GM18861 (cell line): ENCODE measurements at regions not wholly inside any gene's neighbourhood (a gene's known extent, or its start where the extent isn't known, plus 50 kb on each side); places are given as distances from the start of the nearest gene placed in this dataset.

Experiments
- ATAC-seq: cut with Tn5 transposase; IDR thresholded peaks from one replicate; pipeline ENCODE4 v1.9.1; 2021; ENCODE audit not compliant: unreplicated experiment

DNA sequence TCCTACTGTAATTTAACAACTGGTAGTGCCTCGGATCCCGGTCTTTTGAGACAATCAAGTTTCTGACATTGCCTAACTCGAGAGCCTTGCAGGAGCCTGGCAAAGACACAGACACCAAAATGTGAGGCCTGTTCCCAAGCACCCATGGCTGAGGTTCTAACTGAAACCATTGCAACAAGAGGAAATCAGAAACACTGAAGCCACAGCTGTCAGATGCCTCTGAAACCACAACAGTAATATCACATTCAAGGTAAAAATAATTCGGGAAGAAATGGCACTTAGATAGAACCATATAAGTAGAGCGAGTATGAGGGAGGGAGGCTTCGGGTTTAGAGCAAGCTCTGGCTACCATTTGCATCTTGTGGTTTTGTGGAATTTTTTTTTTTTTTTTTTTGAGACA is 285.9 kb downstream of the FBXO15 start:
- no peak for ATAC-seq

DNA sequence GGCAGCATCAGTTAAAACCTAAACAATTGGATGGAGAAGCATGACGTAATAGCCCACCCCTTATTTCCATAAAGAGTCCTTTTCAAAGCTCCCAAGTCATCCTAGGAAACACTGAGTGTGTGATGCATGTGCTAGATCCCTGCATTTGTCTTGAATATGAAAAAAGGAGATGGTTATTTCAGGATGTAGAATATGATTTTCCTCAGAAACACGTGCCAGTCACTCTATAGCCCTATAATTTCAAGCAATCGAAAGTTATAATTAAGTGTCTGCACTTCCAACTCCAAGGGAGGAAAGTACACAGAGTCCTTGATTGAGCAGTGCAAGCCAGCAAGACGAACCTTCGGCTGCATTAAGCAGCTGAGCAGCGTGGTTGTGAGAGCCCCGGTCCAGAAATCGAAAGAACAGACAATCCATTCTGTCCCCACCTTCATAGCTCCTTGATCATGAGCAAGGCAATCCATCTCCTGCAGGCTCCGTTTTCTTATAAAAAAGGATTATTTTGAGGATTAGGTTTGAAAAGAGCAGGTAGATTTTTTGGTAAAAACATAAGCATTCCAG is 287.7 kb downstream of the FBXO15 start:
- ATAC-seq: no peak

DNA sequence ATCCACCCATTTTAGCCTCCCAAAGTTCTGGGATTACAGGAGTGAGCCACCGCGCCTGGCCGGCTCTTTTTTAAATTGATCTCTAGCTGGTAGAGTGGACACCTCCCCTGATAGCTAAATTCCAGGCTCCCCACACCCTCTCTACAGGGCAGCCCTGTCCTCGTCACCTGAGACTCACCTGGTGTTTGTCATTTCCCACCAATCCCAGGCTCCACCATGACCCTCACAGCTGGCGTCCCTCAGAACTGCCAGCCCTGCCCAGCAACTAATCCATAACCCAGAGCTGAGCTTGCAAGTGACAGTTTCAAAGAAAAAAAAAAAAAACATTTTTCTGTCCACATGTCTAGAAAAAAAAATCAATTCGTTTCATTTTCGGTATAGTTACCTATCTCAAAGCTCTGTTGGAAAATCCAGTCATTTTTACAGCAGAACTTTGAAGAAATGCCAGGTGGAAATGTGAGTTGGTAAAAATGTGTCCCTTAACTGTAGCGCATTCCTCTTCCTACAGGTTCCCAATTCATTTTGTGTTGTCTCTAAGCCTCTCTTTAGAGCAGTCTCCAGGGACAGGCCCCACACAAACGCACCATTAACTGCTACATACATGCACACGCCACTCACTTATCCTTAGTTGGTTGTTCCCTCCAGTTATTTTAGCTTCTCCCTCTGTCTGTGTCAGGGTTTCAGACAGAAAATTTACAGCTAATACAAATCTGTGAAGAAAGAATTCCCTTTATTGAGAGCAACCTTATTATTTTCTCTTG is 294.7 kb downstream of the FBXO15 start:
- no peak for ATAC-seq

DNA sequence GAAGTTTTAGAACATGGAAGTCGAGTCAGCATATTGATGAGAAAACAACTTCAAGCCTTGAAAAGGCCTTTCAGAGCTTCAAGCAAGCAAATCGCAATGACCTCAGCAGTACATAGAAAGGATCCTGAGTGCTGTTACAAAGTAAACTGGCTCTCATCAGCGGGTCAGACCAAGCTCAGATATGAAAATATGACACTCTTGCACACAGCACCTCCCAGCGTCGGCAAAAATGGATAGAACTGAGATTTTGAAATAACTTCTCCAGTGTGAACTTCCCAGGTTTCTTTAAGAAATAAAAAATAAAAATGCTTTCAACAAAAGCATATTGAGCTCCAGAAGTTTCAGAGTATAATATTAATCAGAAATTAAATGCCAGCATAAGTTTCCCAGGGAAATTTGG is 296.9 kb downstream of the FBXO15 start:
- ATAC-seq: no peak

DNA sequence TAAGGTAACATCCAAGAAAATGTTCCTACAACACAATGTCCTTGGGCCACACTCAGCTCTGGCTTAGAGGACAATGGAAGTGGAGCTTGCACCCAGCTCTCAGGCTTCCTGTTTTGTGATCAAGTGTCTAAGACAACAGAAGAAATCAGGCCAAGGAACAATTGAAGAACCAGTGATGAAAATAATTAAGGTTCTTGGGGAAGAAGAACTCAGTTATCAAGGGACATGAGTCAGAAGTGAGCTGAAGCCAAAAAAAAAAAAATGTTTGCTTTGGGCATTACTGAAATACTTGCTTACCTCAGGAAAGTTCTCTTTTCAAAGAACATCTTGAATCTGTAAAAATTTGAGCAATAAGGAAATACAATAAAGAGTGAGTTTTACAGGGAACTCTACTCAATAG is 299.0 kb downstream of the FBXO15 start:
- ATAC-seq: no peak

DNA sequence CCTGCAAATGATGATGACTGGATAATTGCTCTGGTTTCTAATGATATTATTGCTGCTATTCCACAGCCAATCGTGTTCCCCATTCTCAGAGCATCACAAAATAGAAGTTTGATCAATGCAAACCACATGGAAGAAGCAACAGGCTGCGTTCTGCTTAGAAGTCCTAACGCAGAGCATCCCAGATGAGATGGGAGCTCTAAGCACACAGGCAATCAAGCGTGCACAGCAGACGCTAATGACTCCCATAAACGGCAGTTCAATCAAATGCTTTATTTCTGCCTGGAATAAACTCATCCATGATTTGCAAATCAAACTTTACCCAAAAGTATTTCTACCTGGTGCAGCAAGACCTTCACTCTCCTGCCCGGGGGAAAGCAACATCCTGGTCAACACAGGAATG is 304.2 kb downstream of the FBXO15 start:
- no peak for ATAC-seq

DNA sequence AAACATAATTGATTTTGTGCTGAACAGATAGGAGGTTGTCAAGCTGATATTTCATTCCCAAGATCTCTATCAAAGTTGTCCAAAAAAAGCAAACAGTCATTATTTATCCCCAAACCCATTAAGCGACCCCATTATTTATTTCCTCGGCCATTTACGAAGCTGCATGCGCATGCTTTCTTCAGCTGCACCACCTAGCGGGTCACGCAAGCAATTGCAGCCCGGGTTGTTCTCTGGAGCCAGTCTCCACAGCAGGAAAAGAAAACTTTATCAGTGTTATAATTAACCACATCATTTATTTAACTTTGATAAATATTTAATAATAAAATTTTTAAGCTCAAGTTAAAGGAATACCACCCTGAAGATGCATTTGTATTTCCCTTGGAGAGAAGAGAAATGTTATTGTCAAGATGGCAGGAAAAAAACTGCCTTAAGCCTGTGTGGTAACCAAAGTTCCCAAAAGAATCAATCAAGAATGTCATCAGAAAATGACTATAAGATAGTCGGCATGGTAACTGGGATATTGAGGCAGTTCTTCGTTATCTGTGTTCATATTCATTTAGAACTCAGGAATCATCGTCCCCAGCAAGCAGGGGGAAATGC is 304.7 kb downstream of the FBXO15 start:
- ATAC-seq: peak; percentile 78

DNA sequence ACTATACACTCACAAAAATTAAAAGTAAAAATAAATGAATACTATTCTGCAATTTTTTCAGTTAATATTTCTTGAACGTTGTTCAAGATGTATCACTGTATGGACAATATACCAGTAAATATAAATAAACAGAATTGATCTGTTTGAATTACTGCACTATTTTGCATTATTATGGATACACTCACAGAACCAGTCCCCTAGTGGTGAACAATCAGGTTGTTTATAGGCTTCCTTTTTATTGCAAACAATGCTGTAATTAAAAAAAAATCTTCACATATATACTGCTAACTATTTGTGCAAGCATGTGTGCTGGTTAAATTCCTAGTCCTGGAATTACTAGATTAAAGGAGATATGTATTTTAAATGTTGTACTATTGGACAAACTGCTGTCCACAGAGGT is 306.0 kb downstream of the FBXO15 start:
- no peak for ATAC-seq

DNA sequence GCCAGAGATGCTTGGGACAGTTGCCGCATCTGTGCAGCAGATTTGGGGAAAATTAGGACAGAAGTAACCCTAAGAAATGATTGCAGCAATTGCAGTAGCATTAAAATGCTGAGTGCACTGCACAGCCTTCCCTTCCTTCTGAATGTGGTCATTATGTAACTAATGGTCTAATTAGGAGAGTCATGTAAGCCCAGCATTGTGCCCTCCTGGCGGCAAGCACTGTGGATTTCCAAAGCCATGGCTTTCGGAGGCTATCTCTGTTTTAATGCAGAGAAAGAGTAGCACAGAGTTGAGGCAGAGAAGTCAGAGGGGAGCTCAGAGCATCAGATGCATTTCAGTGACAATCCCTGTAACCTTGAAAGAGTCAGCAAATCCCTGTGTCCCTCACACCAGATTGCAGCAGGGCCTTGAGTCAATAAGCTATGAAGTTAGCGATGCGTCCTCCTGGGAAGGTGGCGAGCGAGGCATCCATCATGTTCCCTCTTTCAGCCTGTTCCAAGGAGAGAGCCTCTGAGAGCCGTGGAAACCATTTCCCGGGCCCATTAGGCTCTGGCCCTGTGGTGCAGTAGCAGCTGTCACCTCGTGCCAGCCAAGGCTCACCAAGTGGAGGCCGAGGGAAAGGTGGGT is 307.2 kb downstream of the FBXO15 start:
- no peak for ATAC-seq

DNA sequence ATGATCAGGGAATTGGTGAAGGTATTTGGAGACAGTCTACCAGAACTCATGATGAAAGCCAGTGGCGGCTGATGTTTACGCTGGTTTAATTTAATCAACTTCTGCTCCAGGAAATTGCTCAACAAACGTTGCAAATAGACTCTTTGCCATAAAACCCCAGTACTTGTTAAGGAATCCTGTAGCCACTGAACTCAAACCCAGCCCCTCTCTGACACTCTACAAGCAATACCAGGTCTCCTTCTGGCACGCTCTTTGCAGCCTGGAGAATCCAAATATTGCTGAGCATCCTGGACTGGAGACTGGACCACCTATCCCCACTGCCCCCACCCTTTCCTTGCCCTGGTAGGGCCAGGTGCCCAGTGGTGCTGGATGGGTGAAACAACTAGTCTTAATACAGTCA is 308.2 kb downstream of the FBXO15 start:
- ATAC-seq: no peak

DNA sequence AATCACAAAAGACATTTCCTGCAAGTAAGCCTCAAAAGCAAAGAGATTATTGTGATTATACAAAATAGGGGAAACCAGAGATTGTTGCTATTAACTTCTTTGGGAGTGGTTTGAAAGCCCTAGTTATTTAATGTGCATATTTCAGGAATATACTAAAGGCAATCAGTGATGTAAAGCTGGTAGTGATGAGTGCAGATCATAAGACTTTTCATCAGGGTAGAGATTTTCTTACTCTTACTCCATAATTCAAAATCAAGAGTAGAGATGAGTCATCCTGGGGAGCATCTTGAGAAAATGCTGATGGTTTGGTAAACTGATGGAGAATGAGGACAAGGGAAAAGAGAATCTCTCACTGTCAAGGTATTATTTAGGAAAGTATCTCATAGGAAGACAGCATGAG is 309.5 kb downstream of the FBXO15 start:
- ATAC-seq: no peak

DNA sequence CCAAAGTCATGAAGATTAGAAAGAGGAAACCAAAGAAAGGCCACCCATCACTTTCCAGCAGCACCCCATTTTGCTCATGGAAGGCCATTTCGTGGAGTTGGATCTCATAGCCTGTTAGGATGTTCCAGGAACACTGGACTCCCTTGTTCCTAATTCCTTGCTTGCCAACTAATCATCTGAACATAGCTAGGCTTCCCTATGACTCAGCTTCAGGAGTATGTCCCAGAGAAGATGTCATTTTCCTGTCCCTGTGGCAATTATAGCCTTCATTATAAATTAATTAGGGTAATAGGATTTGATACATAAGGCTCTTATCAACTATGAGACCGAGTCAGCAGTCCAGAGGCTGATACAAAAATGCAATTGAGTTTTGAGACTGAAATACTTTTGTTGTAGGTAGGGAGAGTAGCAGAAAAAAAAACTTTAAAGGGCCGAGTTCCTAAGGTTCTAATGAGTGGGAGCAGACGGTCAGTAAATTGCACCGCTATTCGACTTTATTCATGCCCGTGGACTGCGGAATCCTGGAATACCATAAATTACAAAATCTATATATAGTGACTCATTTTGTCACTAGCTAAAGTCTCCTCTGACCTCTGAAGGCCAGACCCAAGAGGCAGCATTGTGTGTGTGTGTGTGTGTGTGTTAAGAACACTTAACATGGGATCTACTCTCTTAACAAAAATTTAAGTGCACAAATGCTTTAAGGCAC is 311.8 kb downstream of the FBXO15 start:
- ATAC-seq: no peak

DNA sequence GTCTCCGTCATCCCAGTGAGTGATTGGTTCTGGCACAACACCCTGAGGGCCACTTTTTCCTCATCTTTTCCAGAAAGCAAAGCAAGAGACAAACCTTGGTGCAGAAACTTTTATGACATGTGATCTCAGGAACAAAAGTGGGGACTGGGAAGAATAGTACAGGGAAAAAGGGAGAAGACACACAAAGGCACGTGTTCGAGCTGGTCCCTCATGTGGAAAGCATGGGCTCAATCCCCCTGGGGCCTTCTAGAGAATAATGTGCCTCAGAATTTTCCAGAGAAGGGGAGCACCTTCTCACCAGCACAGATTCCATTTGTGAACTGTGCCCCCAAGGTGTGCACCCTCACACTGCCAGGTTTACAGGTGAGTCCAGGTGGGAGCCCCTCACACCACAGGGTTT is 312.6 kb downstream of the FBXO15 start:
- no peak for ATAC-seq

DNA sequence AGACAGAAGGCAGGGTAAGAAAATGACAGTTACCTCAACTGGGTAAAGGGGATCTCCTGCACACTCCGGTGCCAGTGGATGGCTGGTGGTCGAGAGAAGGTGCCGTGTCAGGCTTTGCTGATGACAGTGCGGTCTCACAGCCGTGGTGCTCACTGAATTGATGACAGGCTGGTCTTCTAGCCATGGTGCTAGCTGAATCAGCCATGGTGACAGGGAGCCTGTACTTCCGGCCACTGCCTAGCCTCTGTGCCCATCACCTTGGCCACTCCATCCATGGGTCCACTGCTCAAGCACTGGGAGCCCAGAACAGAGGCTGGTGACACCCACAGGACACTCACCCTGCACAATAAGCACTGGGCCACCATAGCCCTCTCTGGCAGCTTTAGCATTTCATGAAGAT is 315.9 kb downstream of the FBXO15 start:
- no peak for ATAC-seq

DNA sequence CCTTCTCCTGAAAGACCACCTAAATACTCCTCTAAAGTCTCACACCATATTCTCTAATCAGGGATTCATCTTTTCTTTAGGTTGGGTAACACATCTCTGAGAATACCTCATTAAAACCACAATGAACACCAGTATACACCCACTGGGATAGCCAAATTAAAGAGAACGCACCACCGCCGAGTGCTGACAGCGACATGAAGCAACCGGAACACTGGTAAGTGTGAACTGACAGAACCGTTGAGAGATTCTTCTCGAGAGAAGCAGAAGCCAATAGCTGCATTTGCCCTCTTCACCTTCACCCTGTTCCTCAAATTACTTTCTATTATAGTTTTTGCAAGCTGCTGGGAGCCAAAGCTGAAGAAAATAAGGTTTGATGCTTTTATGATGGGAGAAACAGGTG is 318.5 kb downstream of the FBXO15 start:
- ATAC-seq: no peak

DNA sequence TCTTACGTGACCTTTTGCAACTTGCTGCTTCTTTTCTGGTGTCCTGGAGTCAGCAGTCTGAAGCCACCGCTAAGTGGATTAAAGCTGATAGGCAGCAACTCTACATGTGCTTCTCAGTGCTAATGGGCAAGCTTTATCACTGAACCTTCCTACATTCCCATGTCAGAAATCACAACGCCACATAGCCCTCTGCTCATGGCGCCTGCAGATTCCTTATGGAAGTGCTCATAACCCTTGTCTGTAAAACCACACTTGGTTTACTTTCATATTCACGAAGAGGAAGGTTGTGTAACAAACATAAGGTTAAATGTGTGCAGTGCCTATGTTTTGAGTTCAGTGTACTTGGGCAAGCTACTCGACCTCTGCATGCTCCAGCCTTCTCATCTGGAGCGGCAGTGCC is 319.8 kb downstream of the FBXO15 start:
- ATAC-seq: no peak

DNA sequence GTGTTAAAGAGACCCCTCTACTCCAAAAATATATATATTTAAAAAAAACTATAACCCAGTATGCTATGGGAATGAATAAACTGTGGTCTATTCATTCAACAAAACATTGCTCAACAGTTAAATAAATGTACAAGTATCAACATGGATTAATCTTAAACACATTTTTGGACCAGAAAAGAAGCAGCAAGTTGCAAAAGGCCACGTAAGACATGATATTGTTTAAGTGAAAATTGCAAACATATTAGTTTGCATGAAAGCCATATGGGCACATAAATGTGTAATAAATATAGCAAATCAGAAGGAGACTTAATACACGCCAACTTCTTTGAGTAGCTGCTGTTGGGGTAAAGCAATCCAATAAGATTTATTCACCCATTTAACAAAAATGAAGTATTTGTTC is 321.5 kb downstream of the FBXO15 start:
- no peak for ATAC-seq

DNA sequence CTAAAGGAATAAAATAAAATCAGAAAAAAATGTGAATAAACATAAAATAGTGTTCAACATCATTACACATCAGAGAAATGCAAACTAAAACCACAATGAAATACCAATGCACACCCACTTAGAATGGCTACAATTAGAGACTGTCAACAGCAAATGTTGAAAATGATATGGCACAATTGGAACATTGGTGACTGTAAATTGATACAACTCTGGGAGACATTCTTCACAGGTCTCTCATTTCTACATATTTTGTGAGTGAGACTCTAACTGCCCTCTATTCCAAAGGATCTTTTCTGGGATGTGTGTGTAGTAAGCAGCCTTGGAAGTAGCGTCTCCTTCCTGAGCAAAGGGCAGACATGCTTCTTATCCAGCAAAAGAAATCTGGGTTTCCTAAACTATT is 323.0 kb downstream of the FBXO15 start:
- ATAC-seq: no peak

DNA sequence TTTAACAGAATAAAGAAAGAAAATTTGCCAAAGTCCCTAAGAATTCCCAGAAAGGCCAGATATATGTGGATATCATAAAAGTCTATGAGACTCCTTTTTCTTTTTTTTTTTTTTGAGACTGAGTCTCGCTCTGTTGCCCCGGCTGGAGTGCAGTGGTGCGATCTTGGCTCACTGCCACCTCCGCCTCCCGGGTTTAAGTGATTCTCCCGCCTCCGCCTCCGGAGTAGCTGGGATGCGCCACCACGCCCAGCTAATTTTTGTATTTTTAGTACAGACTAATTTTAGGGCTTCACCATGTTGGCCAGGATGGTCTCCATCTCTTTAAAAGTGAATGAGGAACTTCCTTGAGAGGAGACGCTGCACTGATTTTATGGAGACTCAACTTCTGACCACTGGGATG is 335.2 kb downstream of the FBXO15 start:
- ATAC-seq: no peak

DNA sequence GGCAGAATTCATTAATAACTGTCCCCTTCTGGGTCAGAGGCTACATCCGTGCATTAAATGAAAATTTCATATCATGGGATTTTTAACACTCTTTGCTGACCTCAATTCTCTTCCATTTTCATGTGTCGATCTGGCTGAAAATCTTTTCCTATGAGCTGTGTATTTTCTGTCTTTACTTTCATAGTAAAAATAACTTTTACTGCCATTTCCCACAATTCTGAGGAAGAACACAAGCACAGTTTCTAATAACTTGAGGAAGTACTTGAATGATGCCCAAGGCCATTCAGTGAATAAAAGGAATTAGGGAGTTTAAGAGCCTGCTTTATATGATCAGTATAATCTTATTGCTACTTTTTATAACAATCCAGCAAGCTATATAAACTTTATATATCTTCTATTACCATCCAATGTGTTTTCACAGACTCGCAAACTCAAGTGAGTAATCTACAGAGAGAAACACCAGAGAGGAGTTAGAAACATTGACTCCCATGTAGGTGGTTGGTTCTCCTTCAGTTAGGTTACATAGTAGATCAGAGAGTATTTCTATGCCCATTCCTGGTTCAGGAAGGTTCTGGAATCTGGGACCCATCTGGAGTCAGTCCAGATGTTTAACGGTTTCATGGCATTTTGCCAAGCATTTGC is 340.0 kb downstream of the FBXO15 start:
- no peak for ATAC-seq

DNA sequence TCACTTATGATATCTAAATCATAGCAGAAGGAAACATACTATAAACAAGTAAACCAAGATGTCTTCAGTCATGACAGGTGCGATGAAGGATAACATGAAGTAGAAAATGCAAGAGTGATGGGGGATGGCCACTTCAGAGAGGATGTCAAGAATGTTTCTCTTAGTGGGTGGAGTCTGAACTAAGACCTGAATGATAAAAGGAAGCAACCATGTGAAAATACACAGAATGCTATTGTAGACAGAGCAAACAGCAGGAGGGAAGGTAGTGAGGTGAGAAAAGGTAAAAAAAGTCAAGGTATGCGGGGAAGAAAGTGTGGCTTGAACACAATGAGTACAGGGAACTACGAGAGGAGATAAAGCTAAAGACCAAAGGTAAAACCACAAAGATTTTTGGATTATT is 341.6 kb downstream of the FBXO15 start:
- no peak for ATAC-seq
